GF-D8 (cell line): ENCODE measurements at regions not wholly inside any gene's neighbourhood (a gene's known extent, or its start where the extent isn't known, plus 50 kb on each side); places are given as distances from the start of the nearest gene placed in this dataset.
"Not testable (repeated sequence)": the region's sequence is repeated elsewhere in the genome, so short reads cannot be mapped to it uniquely, and the experiment has no call there.

Experiments
- DNase-seq: peaks from one replicate; lab custom pipeline; 2025; lab: John Stamatoyannopoulos, UW

- no peak for DNase-seq
Measured at GRCh38 chr1:100628631-100629081, 90.7 kb downstream of the GPR88 start.

GRCh38 chr1:100629391-100629790 lies 90.2 kb upstream of the VCAM1 start:
- DNase-seq, result no peak

- DNase-seq, result peak; percentile 72
Measured at GRCh38 chr1:100631015-100631551, 88.5 kb upstream of the VCAM1 start.

- DNase-seq, result no peak
Measured at GRCh38 chr1:100642826-100643225, 76.7 kb upstream of the VCAM1 start.

- DNase-seq, result no peak
Measured at GRCh38 chr1:100643471-100644196, 75.9 kb upstream of the VCAM1 start.

GRCh38 chr1:100646001-100646400 lies 73.5 kb upstream of the VCAM1 start:
- DNase-seq, result no peak

- DNase-seq, result no peak
Measured at GRCh38 chr1:100649146-100649545, 70.4 kb upstream of the VCAM1 start.

- no peak for DNase-seq
Measured at GRCh38 chr1:100657876-100658715, 61.4 kb upstream of the VCAM1 start.

GRCh38 chr1:100658716-100659026 lies 60.9 kb upstream of the VCAM1 start:
- no peak for DNase-seq

GRCh38 chr1:100661176-100661575 lies 58.4 kb upstream of the VCAM1 start:
- no peak for DNase-seq

- not testable (repeated sequence) for DNase-seq
Measured at GRCh38 chr1:100668494-100668893, 51.0 kb upstream of the VCAM1 start.
